ENCODE measurements at regions not wholly inside any gene's neighbourhood (a gene's known extent, or its start where the extent isn't known, plus 50 kb on each side); places are given as distances from the start of the nearest gene placed in this dataset.

GRCh38 chr7:57769958-57770357 is 320.0 kb downstream of the ZNF716 start:
- TF ChIP-seq POLR2A (IDR thresholded peaks at IDR 0.05) (no peak), CTCF (IDR thresholded peaks at IDR 0.05) (no peak)
